Neuronal stem cell (in vitro differentiated cells): ENCODE measurements at regions not wholly inside any gene's neighbourhood (a gene's known extent, or its start where the extent isn't known, plus 50 kb on each side); places are given as distances from the start of the nearest gene placed in this dataset.
"Not testable (repeated sequence)": the region's sequence is repeated elsewhere in the genome, so short reads cannot be mapped to it uniquely, and the experiment has no call there.

Experiments
- DNase-seq: peaks from one replicate; pipeline ENCODE4 v3.0.0-alpha.2; 2013; ENCODE audit warnings: low spot score
- H2AFZ ChIP-seq: one replicate; pipeline ENCODE4 v1.6.1; 2013; ENCODE audit warnings: mild to moderate bottlenecking, low read length, inconsistent platforms
- H2AK5ac ChIP-seq: 2 replicates; pipeline ENCODE4 v1.6.1; 2013; ENCODE audit warnings: low read depth, mild to moderate bottlenecking, inconsistent platforms, low read length, moderate library complexity, mixed read lengths
- H2BK120ac ChIP-seq: 2 replicates; pipeline ENCODE4 v1.6.1; 2013; ENCODE audit warnings: low read depth, mild to moderate bottlenecking, inconsistent platforms, low read length, moderate library complexity, mixed read lengths
- H2BK12ac ChIP-seq: one replicate; pipeline ENCODE4 v1.6.1; 2013; ENCODE audit warnings: low read length, inconsistent platforms
- H2BK15ac ChIP-seq: 2 replicates; pipeline ENCODE4 v1.6.1; 2013; ENCODE audit warnings: mild to moderate bottlenecking, low read length, inconsistent platforms, mixed read lengths
- H2BK5ac ChIP-seq: one replicate; pipeline ENCODE4 v1.6.1; 2013; ENCODE audit warnings: inconsistent platforms, mild to moderate bottlenecking, low read length, moderate library complexity
- H3K14ac ChIP-seq: one replicate; pipeline ENCODE4 v1.6.1; 2013; ENCODE audit warnings: low read length, inconsistent platforms
- H3K18ac ChIP-seq: 2 replicates; pipeline ENCODE4 v1.6.1; 2013; ENCODE audit warnings: low read length, inconsistent platforms
- H3K23ac ChIP-seq: 2 replicates; pipeline ENCODE4 v1.6.1; 2013; ENCODE audit warnings: low read depth, mild to moderate bottlenecking, mixed read lengths, low read length, inconsistent platforms; ENCODE audit not compliant: poor library complexity
- H3K27ac ChIP-seq: replicated peaks from 3 replicates; pipeline ENCODE4 v1.5.1; 2013; ENCODE audit warnings: low read length, inconsistent platforms
- H3K27me3 ChIP-seq, 3 experiments: 2 replicates each; pipeline ENCODE4 v1.6.1; 2013; ENCODE audit warnings: low read length in 3 of 3, mild to moderate bottlenecking in 2 of 3, inconsistent platforms in 1 of 3, low read depth in 1 of 3, mixed read lengths in 1 of 3, moderate library complexity in 1 of 3; ENCODE audit not compliant: control insufficient read depth in 3 of 3, insufficient read depth in 3 of 3
- H3K36me3 ChIP-seq, 2 donors: replicated peaks in 1 of 2; 2 replicates each; pipeline ENCODE4 v1.6.1; 2013; ENCODE audit warnings: low read length in 2 of 2; ENCODE audit not compliant: control insufficient read depth in 2 of 2, insufficient read depth in 2 of 2
- H3K4ac ChIP-seq: 2 replicates; pipeline ENCODE4 v1.6.1; 2013; ENCODE audit warnings: inconsistent platforms, mild to moderate bottlenecking, low read length, moderate library complexity
- H3K4me1 ChIP-seq, 2 donors: 1 replicate in 1 of 2; 2 replicates in 1 of 2; pipeline ENCODE4 v1.6.1; 2013; ENCODE audit warnings: low read length in 2 of 2, low read depth in 1 of 2; ENCODE audit not compliant: control insufficient read depth in 2 of 2, insufficient read depth in 1 of 2
- H3K4me2 ChIP-seq: one replicate; pipeline ENCODE4 v1.6.1; 2013; ENCODE audit warnings: mild to moderate bottlenecking, low read length, inconsistent platforms; ENCODE audit not compliant: insufficient read depth, poor library complexity, severe bottlenecking
- H3K4me3 ChIP-seq, 2 donors: 2 replicates each; pipeline ENCODE4 v1.5.1; 2013; ENCODE audit warnings: low read length in 2 of 2, mild to moderate bottlenecking in 2 of 2, inconsistent platforms in 1 of 2, moderate library complexity in 1 of 2
- H3K79me1 ChIP-seq: one replicate; pipeline ENCODE4 v1.6.1; 2013; ENCODE audit warnings: low read depth, mild to moderate bottlenecking, inconsistent platforms, low read length, moderate library complexity
- H3K9ac ChIP-seq: one replicate; pipeline ENCODE4 v1.6.1; 2013; ENCODE audit warnings: mild to moderate bottlenecking, low read depth, low read length, inconsistent platforms; ENCODE audit not compliant: poor library complexity
- H3K9me3 ChIP-seq, 2 donors: replicated peaks in 1 of 2; 2 replicates each; pipeline versions ENCODE3 to v1.6.1; 2013; ENCODE audit warnings: low read length in 2 of 2, mild to moderate bottlenecking in 2 of 2, inconsistent platforms in 1 of 2, low read depth in 1 of 2, mixed read lengths in 1 of 2, moderate library complexity in 1 of 2; ENCODE audit not compliant: control insufficient read depth in 2 of 2, insufficient read depth in 1 of 2
- H4K8ac ChIP-seq: one replicate; pipeline ENCODE4 v1.6.1; 2013; ENCODE audit warnings: low read depth, mild to moderate bottlenecking, inconsistent platforms, low read length, moderate library complexity
- H4K91ac ChIP-seq: one replicate; pipeline ENCODE4 v1.6.1; 2013; ENCODE audit warnings: low read length, low read depth, mild to moderate bottlenecking, inconsistent platforms; ENCODE audit not compliant: poor library complexity
- WGBS, 2 donors: extraction: QIAGEN DNeasy Blood & Tissue Kit; methylation state at CpG; one replicate each; pipeline ENCODE4 v1.1.7; 2013; ENCODE audit warnings: missing lambda C conversion rate in 2 of 2, mixed read lengths in 1 of 2; ENCODE audit not compliant: insufficient read length in 2 of 2, insufficient replicate concordance in 1 of 2; ENCODE audit errors: extremely low coverage in 2 of 2; 5-methylcytosine and 5-hydroxymethylcytosine counted together

- not testable (repeated sequence) for H3K27me3 ChIP-seq, H4K8ac ChIP-seq, H3K9me3 ChIP-seq, H3K9ac ChIP-seq, H2AFZ ChIP-seq, H3K18ac ChIP-seq, H3K14ac ChIP-seq, H3K4me3 ChIP-seq, H2BK5ac ChIP-seq, DNase-seq, H4K91ac ChIP-seq, H2BK12ac ChIP-seq, H3K23ac ChIP-seq, H3K4me1 ChIP-seq, H3K4ac ChIP-seq, H2BK120ac ChIP-seq, H2AK5ac ChIP-seq, H3K4me2 ChIP-seq, H3K79me1 ChIP-seq, H2BK15ac ChIP-seq, H3K27ac ChIP-seq, H3K36me3 ChIP-seq
- WGBS, 2 donors = no CpG with 5 or more reads among the region's 3 CpGs
Observed at GRCh38 chr11:71705086-71705737, 122.5 kb upstream of the KRTAP5-11 start.

DNA sequence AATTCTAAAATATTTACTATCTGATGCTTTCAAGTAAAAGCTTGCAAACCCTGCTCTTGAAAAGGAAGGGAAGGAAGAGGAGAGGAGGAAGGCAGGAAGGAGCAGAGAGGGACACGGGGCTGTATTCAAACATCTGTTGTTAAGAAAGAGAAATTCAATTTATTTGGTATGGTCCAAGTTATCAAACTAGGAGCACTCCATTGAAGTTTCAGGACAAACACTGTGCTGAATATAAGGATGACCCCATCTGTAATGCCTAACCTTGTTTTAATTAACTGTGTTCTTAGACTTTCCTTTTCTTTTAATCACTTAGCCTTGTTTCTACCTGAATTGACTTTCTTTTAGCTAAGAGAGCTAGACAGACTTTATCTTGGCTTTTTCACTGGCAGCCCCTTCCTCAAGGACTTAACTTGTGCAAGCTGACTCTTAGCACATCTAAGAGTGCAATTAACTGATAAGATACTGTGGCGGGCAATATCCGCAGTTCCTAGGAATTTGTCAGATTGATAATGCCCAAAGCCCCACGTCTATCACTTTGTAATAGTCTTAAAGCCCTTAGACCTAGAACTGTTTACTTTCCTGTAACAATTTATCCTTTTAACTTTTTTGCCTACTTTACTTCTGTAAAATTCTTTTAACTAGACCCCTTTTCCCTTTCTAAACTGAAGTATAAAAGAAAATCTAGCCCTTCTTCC, 123.2 kb upstream of the KRTAP5-11 start:
- not testable (repeated sequence) for H3K4ac ChIP-seq, H3K4me3 ChIP-seq, H3K14ac ChIP-seq, DNase-seq, H3K27me3 ChIP-seq, H3K4me1 ChIP-seq, H2BK15ac ChIP-seq, H2AFZ ChIP-seq, H3K27ac ChIP-seq, H4K91ac ChIP-seq, H2BK120ac ChIP-seq, H4K8ac ChIP-seq, H3K9me3 ChIP-seq, H3K9ac ChIP-seq, H2BK12ac ChIP-seq, H3K23ac ChIP-seq, H3K18ac ChIP-seq, H3K36me3 ChIP-seq, H3K4me2 ChIP-seq, H3K79me1 ChIP-seq, H2BK5ac ChIP-seq, H2AK5ac ChIP-seq
- WGBS, 2 donors = no CpG with 5 or more reads among the region's 4 CpGs

GRCh38 chr11:71707083-71707482, 124.4 kb upstream of the KRTAP5-11 start:
- not testable (repeated sequence) for H2BK120ac ChIP-seq, H3K9ac ChIP-seq, H3K23ac ChIP-seq, H2BK12ac ChIP-seq, H3K4me2 ChIP-seq, H3K27ac ChIP-seq, H2BK5ac ChIP-seq, H2AFZ ChIP-seq, H3K4ac ChIP-seq, H3K36me3 ChIP-seq, DNase-seq, H3K9me3 ChIP-seq, H3K4me1 ChIP-seq, H2BK15ac ChIP-seq, H2AK5ac ChIP-seq, H3K14ac ChIP-seq, H4K91ac ChIP-seq, H4K8ac ChIP-seq, H3K4me3 ChIP-seq, H3K79me1 ChIP-seq, H3K27me3 ChIP-seq, H3K18ac ChIP-seq
- WGBS, 2 donors = no CpG with 5 or more reads among the region's 12 CpGs

DNA sequence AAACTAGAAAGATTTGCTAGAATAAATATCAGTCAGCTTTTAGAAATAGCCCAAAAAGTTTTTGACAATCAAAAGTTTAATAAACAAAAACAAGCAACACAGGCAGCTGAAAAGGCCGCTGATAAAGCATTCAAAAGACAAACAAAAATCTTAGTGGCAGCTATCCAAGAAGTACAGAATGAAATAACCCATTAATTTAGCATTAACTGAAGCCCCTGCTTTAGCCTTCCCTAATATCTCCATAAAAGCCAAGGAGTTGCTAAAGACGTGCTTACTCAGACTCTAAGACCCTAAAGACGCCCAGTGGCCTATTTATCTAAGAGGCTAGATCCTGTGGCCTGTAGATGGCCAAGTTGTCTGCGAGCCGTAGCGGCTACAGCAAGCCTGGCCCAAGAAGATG, 123.5 kb upstream of the DEFB108B start:
- not testable (repeated sequence) for DNase-seq, H2BK120ac ChIP-seq, H2BK12ac ChIP-seq

More for the DNA sequence above, 123.5 kb upstream of the DEFB108B start:
- not testable (repeated sequence) for H3K4me3 ChIP-seq, H2AFZ ChIP-seq, H3K9ac ChIP-seq, H3K36me3 ChIP-seq, H2BK5ac ChIP-seq, H3K27me3 ChIP-seq, H3K4me2 ChIP-seq, H3K14ac ChIP-seq, H3K18ac ChIP-seq, H4K91ac ChIP-seq, H2AK5ac ChIP-seq, H2BK15ac ChIP-seq, H3K9me3 ChIP-seq, H3K4ac ChIP-seq, H4K8ac ChIP-seq, H3K79me1 ChIP-seq, H3K23ac ChIP-seq, H3K27ac ChIP-seq, H3K4me1 ChIP-seq
- no CpG with 5 or more reads among the region's 6 CpGs for WGBS, 2 donors
